Liver (tissue), 8 donors: ENCODE measurements at regions not wholly inside any gene's neighbourhood (a gene's known extent, or its start where the extent isn't known, plus 50 kb on each side); places are given as distances from the start of the nearest gene placed in this dataset.

Source experiments
- DNase-seq: peaks from one replicate; pipeline ENCODE4 v3.0.0-alpha.2; 2017; ENCODE audit warnings: low spot score
- H3K27ac ChIP-seq, 2 donors: one replicate each; pipeline ENCODE4 v1.7.0; 2013; ENCODE audit warnings: inconsistent platforms in 2 of 2, low read length in 2 of 2, control low read depth in 1 of 2, low read depth in 1 of 2, mild to moderate bottlenecking in 1 of 2
- H3K27me3 ChIP-seq, 4 donors: one replicate each; pipeline versions ENCODE4 v1.6.1 to v1.7.0; 2013; ENCODE audit warnings: low read length in 3 of 4, inconsistent platforms in 1 of 4, mild to moderate bottlenecking in 1 of 4, moderate library complexity in 1 of 4; ENCODE audit not compliant: control insufficient read depth in 4 of 4, insufficient read depth in 4 of 4
- H3K36me3 ChIP-seq, 4 donors: one replicate each; pipeline versions ENCODE4 v1.6.1 to v1.7.0; 2013; ENCODE audit warnings: low read length in 3 of 4, mild to moderate bottlenecking in 3 of 4, low read depth in 1 of 4, moderate library complexity in 1 of 4; ENCODE audit not compliant: control insufficient read depth in 4 of 4, insufficient read depth in 3 of 4
- H3K4me1 ChIP-seq, 4 donors: one replicate each; pipeline versions ENCODE4 v1.6.1 to v1.7.0; 2013; ENCODE audit warnings: low read length in 3 of 4, mild to moderate bottlenecking in 3 of 4, moderate library complexity in 1 of 4; ENCODE audit not compliant: control insufficient read depth in 4 of 4, insufficient read depth in 4 of 4
- H3K4me3 ChIP-seq, 3 donors: one replicate each; pipeline versions ENCODE4 v1.6.1 to v1.7.0; 2013; ENCODE audit warnings: low read length in 3 of 3, control low read depth in 1 of 3, low read depth in 1 of 3, mild to moderate bottlenecking in 1 of 3
- H3K9ac ChIP-seq, 2 donors: one replicate each; pipeline ENCODE4 v1.7.0; 2013; ENCODE audit warnings: low read length in 2 of 2, mild to moderate bottlenecking in 2 of 2, moderate library complexity in 2 of 2, control low read depth in 1 of 2, low read depth in 1 of 2
- H3K9me3 ChIP-seq, 4 donors: one replicate each; pipeline versions ENCODE4 v1.6.1 to v1.7.0; 2013; ENCODE audit warnings: low read length in 3 of 4; ENCODE audit not compliant: control insufficient read depth in 4 of 4
- ATF3 ChIP-seq: IDR thresholded peaks from 2 replicates; pipeline ENCODE4 v1.6.1; 2016; ENCODE audit warnings: antibody characterized with exemption
- CTCF ChIP-seq: fragments of 150-350 bp; IDR thresholded peaks from 2 replicates; pipeline ENCODE4 v1.5.1; 2017; ENCODE audit warnings: improper control_type of control experiment, low read depth, low read length; ENCODE audit not compliant: missing input control
- EGR1 ChIP-seq, 2 donors: IDR thresholded peaks; 2 replicates each; pipeline ENCODE4 v1.6.1; 2016 to 2018; ENCODE audit warnings: antibody characterized with exemption in 2 of 2, low read depth in 2 of 2
- FOXA2 ChIP-seq: IDR thresholded peaks from 2 replicates; pipeline ENCODE4 v1.6.1; 2016; ENCODE audit warnings: antibody characterized with exemption
- GABPA ChIP-seq, 2 donors: IDR thresholded peaks in 1 of 2; conservative IDR thresholded peaks in 1 of 2; 2 replicates each; pipeline ENCODE4 v1.6.1; 2016; ENCODE audit warnings: antibody characterized with exemption in 2 of 2, mild to moderate bottlenecking in 1 of 2, moderate library complexity in 1 of 2
- HNF4A ChIP-seq, 2 donors: conservative IDR thresholded peaks; 2 replicates each; pipeline ENCODE4 v1.6.1; 2016; ENCODE audit warnings: antibody characterized with exemption in 2 of 2, mild to moderate bottlenecking in 2 of 2
- HNF4G ChIP-seq: IDR thresholded peaks from 2 replicates; pipeline ENCODE4 v1.6.1; 2016; ENCODE audit warnings: antibody characterized with exemption
- JUND ChIP-seq, 2 donors: IDR thresholded peaks; 2 replicates each; pipeline ENCODE4 v1.6.1; 2016; ENCODE audit warnings: antibody characterized with exemption in 2 of 2
- MAX ChIP-seq: IDR thresholded peaks from 2 replicates; pipeline ENCODE4 v1.6.1; 2016; ENCODE audit warnings: antibody characterized with exemption
- RAD21 ChIP-seq, 2 donors: IDR thresholded peaks; 2 replicates each; pipeline ENCODE4 v1.6.1; 2016; ENCODE audit warnings: antibody characterized with exemption in 2 of 2, mild to moderate bottlenecking in 2 of 2
- REST ChIP-seq: IDR thresholded peaks from 2 replicates; pipeline ENCODE4 v1.6.1; 2016; ENCODE audit warnings: antibody characterized with exemption, mild to moderate bottlenecking
- RXRA ChIP-seq, 2 donors: IDR thresholded peaks; 2 replicates each; pipeline ENCODE4 v1.6.1; 2017 to 2018; ENCODE audit warnings: antibody characterized with exemption in 2 of 2, mild to moderate bottlenecking in 1 of 2
- TAF1 ChIP-seq: conservative IDR thresholded peaks from 2 replicates; pipeline ENCODE4 v1.6.1; 2016; ENCODE audit warnings: antibody characterized with exemption, mild to moderate bottlenecking
- ZBTB33 ChIP-seq: IDR thresholded peaks from 2 replicates; pipeline ENCODE4 v1.6.1; 2016; ENCODE audit warnings: antibody characterized with exemption
- WGBS: extraction: QIAGEN DNeasy Blood & Tissue Kit; methylation state at CpG from one replicate; pipeline ENCODE4 v1.1.7; 2013; 5-methylcytosine and 5-hydroxymethylcytosine counted together
- donor health status: healthy.
- donor health status: healthy.
- donor health status: healthy.
- donor health status: healthy.
- donor health status: healthy.

GRCh38 chr18:45541421-45541820, 73.9 kb upstream of the SLC14A2 start (continued):
- TF ChIP-seq MAX = no peak
- TF ChIP-seq EGR1 (IDR thresholded peaks at IDR 0.05; ENCODE audit: low read depth in 2 of 2) = no peak
- TF ChIP-seq HNF4G = no peak
- TF ChIP-seq HNF4A (conservative IDR thresholded peaks at IDR 0.05) = no peak

- no peak overlapping the region for H3K27ac ChIP-seq
- H3K4me1 ChIP-seq = no peaks in the 10 kb centered on the region
- no peak for TF ChIP-seq FOXA2
- no peak for TF ChIP-seq TAF1
- no peak for TF ChIP-seq HNF4A (conservative IDR thresholded peaks at IDR 0.05)
- no peak for TF ChIP-seq JUND (IDR thresholded peaks at IDR 0.05)
- no peak for TF ChIP-seq EGR1 (IDR thresholded peaks at IDR 0.05; ENCODE audit: low read depth in 2 of 2)
- no peak for TF ChIP-seq RAD21 (IDR thresholded peaks at IDR 0.05)
- 90% methylated on average over 5 of the region's 5 CpGs for WGBS
- H3K27me3 ChIP-seq = peaks cover 0 to 2% (median 0%) of the 10 kb centered on the region in 4 donors
- H3K9ac ChIP-seq = no peak overlapping the region
- DNase-seq = no peak
- H3K9me3 ChIP-seq = peaks cover 0 to 4% (median 0%) of the 10 kb centered on the region in 4 donors
- no peak overlapping the region for H3K4me3 ChIP-seq
- no peaks in the 10 kb centered on the region for H3K36me3 ChIP-seq
Observed at GRCh38 chr18:45542043-45542442, 73.2 kb upstream of the SLC14A2 start.

GRCh38 chr18:45547910-45548309, 67.4 kb upstream of the SLC14A2 start:
- no peak for DNase-seq
- H3K27ac ChIP-seq = no peak overlapping the region
- TF ChIP-seq HNF4G = no peak
- TF ChIP-seq ZBTB33 = no peak
- TF ChIP-seq CTCF = no peak
- no peak for TF ChIP-seq GABPA (IDR thresholded peaks at IDR 0.05 in 1 of 2, conservative IDR thresholded peaks at IDR 0.05 in 1 of 2)
- TF ChIP-seq MAX = no peak
- TF ChIP-seq FOXA2 = no peak
- H3K36me3 ChIP-seq = no peaks in the 10 kb centered on the region
- peaks cover 0 to 2% (median 0%) of the 10 kb centered on the region in 4 donors for H3K27me3 ChIP-seq
- H3K9ac ChIP-seq = no peak overlapping the region
- no peak overlapping the region for H3K4me3 ChIP-seq
- WGBS = 80% methylated on average over 4 of the region's 4 CpGs
- no peaks in the 10 kb centered on the region for H3K4me1 ChIP-seq
- H3K9me3 ChIP-seq = no peaks in the 10 kb centered on the region

- no peak for DNase-seq
- TF ChIP-seq HNF4G (no peak), ATF3 (no peak), RXRA (IDR thresholded peaks at IDR 0.05) (no peak), MAX (no peak), FOXA2 (no peak), REST (no peak)
- Histone ChIP-seq H3K4me3 (no peak overlapping the region), H3K36me3 (no peaks in the 10 kb centered on the region), H3K9ac (no peak overlapping the region), H3K9me3 (no peaks in the 10 kb centered on the region), H3K27ac (no peak overlapping the region), H3K4me1 (no peaks in the 10 kb centered on the region), H3K27me3 (peaks cover 0 to under 1% (median 0%) of the 10 kb centered on the region in 4 donors)
- 52% methylated on average over 1 of the region's 1 CpG for WGBS
Observed at GRCh38 chr18:45548614-45549013, 66.7 kb upstream of the SLC14A2 start.
